GM12892 (cell line): ENCODE measurements at regions not wholly inside any gene's neighbourhood (a gene's known extent, or its start where the extent isn't known, plus 50 kb on each side); places are given as distances from the start of the nearest gene placed in this dataset.

Source experiments
- POLR2A ChIP-seq: IDR thresholded peaks from 2 replicates; pipeline ENCODE4 v1.6.1; 2011; ENCODE audit warnings: low read depth, low read length, control low read depth
- TAF1 ChIP-seq: IDR thresholded peaks from 2 replicates; pipeline ENCODE4 v1.6.1; 2011; ENCODE audit warnings: low read depth, mild to moderate bottlenecking, control low read depth, low read length, borderline replicate concordance

DNA sequence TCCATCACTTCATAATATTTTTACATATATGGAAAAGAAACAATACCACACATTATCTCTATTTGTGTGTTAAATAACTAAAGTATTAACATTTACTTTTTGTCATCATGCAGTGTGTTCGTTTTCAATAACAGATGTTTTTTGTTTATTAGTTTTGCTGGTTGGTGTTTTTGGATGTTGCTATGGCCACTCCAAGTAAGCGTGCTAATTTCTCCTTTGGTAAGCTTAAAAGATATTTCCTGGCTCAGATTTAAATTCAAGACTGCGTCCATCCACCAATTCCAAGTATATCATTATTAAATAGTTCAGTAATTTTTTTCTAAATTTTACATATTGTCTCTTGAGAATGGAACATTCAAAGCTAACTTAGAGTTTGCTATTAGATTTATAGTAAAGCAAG is 235.4 kb upstream of the IL1RAPL1 start:
- no peak for TF ChIP-seq TAF1
- no peak for TF ChIP-seq POLR2A
